Dendritic cell treated with granulocyte-macrophage colony-stimulating factor and Interleukin-4, amounts not matched to agents 40 ng/mL and 50 ng/mL, for 4 days (primary cell): ENCODE measurements at regions not wholly inside any gene's neighbourhood (a gene's known extent, or its start where the extent isn't known, plus 50 kb on each side); places are given as distances from the start of the nearest gene placed in this dataset.
A peak's percentile ranks its signal among the peaks of the same experiment; 100 is the strongest.
"Not testable (repeated sequence)": the region's sequence is repeated elsewhere in the genome, so short reads cannot be mapped to it uniquely, and the experiment has no call there.

Source experiments
- H3K27ac Mint-ChIP-seq: one replicate; pipeline ENCODE4 v1.8.0; 2022; ENCODE audit warnings: mild to moderate bottlenecking, mixed read lengths
- H3K27me3 Mint-ChIP-seq: one replicate; pipeline ENCODE4 v1.8.0; 2022; ENCODE audit warnings: mild to moderate bottlenecking, mixed read lengths
- H3K36me3 Mint-ChIP-seq: one replicate; pipeline ENCODE4 v1.8.0; 2022; ENCODE audit warnings: low read depth, mixed read lengths
- H3K4me1 Mint-ChIP-seq: one replicate; pipeline ENCODE4 v1.8.0; 2022; ENCODE audit warnings: low read depth, mixed read lengths
- H3K4me3 Mint-ChIP-seq: one replicate; pipeline ENCODE4 v1.8.0; 2022; ENCODE audit warnings: mild to moderate bottlenecking, moderate library complexity, mixed read lengths
- H3K9me3 Mint-ChIP-seq: one replicate; pipeline ENCODE4 v1.8.0; 2022; ENCODE audit warnings: mixed read lengths
- intact Hi-C: fragments of 100-400 bp; cut with micrococcal nuclease; formaldehyde crosslinking; loops from one replicate; pipeline ENCODE4 v1.15.0; 2022

DNA sequence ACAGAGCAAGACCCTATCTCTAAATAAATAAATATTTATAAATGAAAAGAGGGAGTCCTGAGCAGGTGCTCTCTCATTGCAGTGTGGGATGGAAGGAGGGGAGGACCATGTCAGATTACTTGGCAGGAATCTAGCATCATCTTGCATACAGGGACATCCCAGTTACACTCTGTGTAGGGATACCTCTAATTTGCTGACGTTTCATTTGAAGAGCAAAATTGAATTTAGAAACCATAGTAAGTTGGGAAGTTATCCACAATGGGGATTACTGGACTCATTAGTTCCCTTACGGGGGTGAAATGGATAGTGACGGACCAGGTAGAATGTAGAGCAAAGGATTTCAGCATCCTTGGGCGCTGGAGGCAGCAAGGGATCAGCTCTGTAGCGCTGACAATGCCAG, 52.1 kb downstream of the ARHGEF18 start:
- no peak overlapping the region for H3K27ac Mint-ChIP-seq
- intact Hi-C loops, result no loop called here
- peaks cover 52% of the 10 kb centered on the region for H3K36me3 Mint-ChIP-seq
- H3K9me3 Mint-ChIP-seq, result no peaks in the 10 kb centered on the region
- no peaks in the 10 kb centered on the region for H3K27me3 Mint-ChIP-seq
- peaks cover 31% of the 10 kb centered on the region for H3K4me1 Mint-ChIP-seq
- no peak overlapping the region for H3K4me3 Mint-ChIP-seq

DNA sequence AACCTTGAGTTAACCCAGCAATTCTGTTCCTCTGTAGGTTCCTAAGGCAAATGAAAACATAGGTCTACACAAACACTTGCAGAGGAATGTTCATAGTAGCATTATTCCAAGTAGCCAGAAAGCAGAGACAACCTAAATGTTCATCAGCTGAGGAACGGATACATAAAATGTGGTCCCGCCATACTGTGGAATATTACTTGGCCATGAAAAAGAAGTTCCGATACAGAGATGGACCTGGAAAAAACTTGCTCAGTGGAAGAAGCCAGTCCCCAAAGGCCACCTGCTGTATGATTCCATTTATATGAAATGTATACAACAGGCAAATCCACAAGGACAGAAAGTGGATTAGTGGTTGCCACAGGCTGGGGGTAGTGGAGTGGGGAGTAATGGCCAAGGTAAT, 53.0 kb downstream of the ARHGEF18 start:
- peaks cover 22% of the 10 kb centered on the region for H3K4me1 Mint-ChIP-seq
- peaks cover 53% of the 10 kb centered on the region for H3K36me3 Mint-ChIP-seq
- H3K9me3 Mint-ChIP-seq, result no peaks in the 10 kb centered on the region
- intact Hi-C loops, result no loop called here
- no peak overlapping the region for H3K27ac Mint-ChIP-seq
- H3K4me3 Mint-ChIP-seq, result no peak overlapping the region
- H3K27me3 Mint-ChIP-seq, result no peaks in the 10 kb centered on the region

DNA sequence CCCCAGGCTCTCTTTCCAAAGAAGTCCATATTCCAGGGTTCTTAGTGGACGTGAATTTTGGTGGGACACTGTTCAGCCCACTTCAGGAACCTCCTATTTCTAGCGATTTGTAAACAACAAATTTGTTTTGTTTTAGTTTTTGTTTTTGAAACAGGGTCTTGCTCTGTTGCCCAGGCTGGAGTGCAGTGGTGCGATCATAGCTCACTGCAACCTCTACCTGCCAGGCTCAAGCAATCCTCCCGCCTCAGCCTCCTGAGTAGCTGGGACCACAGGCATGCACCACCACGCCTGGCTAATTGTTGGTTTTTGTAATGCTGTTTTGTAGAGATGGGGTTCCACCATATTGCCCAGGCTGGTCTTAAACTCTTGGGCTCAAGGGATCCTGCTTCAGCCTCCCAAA, 56.7 kb downstream of the ARHGEF18 start:
- H3K9me3 Mint-ChIP-seq, H3K4me1 Mint-ChIP-seq, intact Hi-C loops, H3K4me3 Mint-ChIP-seq, H3K27me3 Mint-ChIP-seq: not testable (repeated sequence)
- Mint-ChIP-seq H3K27ac (peak overlapping the region; percentile 39), H3K36me3 (peaks cover 47% of the 10 kb centered on the region)

DNA sequence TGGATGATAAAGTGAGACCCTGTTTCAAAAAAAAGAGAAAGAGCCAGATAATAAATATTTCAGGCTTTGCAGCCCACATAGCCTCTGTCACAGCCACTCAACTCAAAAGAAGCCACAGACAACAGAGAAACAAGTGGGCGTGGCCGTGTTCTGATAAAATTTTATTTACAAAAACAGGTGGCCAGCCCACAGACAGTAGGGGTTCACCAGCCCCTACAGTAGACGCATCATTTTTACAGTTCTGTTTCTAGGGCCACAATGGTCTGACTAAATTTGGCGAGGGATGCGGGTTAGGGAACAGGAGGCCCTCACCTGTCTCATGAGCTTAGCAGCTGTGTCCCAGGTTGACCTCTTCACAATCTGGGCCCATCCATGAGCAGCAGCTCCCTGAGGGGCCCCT, 59.5 kb downstream of the ARHGEF18 start:
- Mint-ChIP-seq H3K27me3 (no peaks in the 10 kb centered on the region), H3K4me3 (no peak overlapping the region), H3K36me3 (peaks cover 45% of the 10 kb centered on the region), H3K27ac (no peak overlapping the region), H3K4me1 (peaks cover 15% of the 10 kb centered on the region), H3K9me3 (no peaks in the 10 kb centered on the region)
- intact Hi-C loops, result no loop called here

DNA sequence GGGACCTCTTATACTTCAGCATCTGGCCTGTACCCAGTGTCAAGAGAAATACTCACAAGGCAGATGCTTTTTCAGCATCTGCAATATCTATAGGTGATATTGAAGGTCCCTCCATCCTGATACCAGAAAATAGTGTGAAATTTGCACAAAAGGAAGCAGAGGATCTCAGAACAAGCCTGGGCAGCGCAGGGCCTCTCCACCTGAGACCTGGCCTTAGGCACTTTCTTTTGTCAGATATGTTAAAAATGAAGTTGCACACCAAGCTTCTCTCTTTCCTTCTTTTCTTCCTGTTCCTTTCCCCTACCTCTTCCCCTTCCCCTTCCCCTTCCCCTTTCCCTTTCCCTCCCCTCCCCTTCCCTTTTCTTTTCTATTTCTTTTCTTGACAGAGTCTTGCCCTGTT, 62.2 kb downstream of the ARHGEF18 start:
- H3K9me3 Mint-ChIP-seq, result no peaks in the 10 kb centered on the region
- H3K27ac Mint-ChIP-seq, result no peak overlapping the region
- H3K36me3 Mint-ChIP-seq, result peaks cover 33% of the 10 kb centered on the region
- H3K27me3 Mint-ChIP-seq, result no peaks in the 10 kb centered on the region
- H3K4me1 Mint-ChIP-seq, result peaks cover 38% of the 10 kb centered on the region
- H3K4me3 Mint-ChIP-seq, result no peak overlapping the region
- intact Hi-C loops, result no loop called here

DNA sequence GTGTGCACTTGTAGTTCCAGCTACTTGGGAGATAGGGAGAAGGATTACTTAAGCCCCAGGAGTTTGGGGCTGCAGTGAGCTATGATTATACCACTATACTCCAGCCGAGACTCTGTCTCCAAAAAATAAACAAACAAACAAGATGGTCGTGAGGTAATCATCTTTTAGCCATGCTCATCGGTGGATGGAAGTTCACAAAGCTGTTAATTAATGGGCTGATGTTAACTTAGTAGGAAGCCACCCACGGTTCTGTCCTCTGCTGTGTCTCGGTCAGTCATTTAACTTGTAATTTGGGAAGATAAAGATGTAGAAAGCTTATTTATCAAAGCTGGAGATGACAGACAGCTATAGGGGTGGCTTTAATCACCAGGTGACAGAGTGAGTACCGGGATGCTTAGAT, 64.9 kb downstream of the ARHGEF18 start:
- Mint-ChIP-seq H3K27me3 (no peaks in the 10 kb centered on the region), H3K4me3 (no peak overlapping the region), H3K27ac (peak overlapping the region; percentile 51), H3K36me3 (peaks cover 37% of the 10 kb centered on the region), H3K9me3 (no peaks in the 10 kb centered on the region), H3K4me1 (peaks cover 44% of the 10 kb centered on the region)
- intact Hi-C loops, result no loop called here

DNA sequence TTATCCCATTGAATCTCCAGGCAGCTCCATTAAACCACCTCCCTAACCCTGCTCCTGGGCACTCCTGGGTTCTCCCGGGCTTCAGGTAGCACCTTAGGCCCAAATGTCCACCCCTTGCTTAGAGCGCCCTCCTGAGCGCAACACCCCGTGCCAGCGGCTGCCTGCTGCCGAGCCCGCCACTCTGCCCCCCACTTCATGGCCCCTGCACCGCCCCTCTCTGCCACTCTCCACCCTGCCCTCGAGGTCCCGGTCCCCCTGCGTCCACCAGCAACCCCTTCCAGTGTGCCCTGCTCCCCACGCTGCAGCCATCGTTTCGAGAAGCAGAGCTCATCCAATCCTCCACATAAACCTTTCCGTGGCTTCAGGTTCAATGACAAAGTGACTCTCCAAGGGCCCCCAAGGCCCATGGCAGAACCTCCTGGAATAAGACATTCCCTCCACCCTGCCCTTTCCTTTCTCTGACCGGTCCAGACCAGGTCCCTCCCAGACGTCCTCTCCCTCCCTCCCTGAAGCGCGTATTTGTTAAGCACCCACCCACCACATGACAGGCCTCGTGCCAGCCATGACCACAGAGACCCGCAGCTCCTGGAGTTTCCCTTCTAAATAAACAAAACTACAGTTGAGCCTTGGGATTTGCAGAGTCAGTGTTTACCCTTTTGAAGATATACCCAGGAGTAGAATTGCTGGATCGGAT, 66.6 kb downstream of the ARHGEF18 start:
- no peaks in the 10 kb centered on the region for H3K27me3 Mint-ChIP-seq
- peaks cover 39% of the 10 kb centered on the region for H3K4me1 Mint-ChIP-seq
- no peaks in the 10 kb centered on the region for H3K9me3 Mint-ChIP-seq
- H3K36me3 Mint-ChIP-seq, result peaks cover 54% of the 10 kb centered on the region
- intact Hi-C loops, result no loop called here
- peak overlapping the region; percentile 14 for H3K4me3 Mint-ChIP-seq
- peak overlapping the region; percentile 72 for H3K27ac Mint-ChIP-seq

DNA sequence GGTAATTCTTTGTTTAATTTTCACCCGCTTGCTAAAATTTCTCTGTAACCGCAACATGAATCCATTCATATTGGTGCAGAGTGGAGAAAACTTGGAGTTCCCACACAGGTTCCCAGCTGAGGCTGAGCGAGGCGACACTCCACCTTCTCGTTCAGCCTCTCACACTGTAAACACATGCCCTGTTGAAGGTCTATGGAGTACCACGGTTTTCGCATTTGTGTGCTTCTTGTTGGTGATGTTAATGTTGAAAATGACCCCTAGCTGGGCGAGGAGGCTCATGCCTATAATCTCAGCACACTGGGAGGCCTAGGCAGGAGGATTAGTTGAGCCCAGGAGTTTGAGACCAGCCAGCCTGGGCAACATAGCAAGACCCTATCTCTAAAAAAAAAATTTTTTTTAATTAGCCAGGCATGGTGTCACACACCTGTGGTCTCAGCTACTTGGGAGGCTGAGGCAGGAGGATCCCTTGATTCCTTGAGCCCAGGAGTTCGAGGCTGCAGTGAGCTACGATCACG, 67.2 kb downstream of the ARHGEF18 start:
- Mint-ChIP-seq H3K9me3 (no peaks in the 10 kb centered on the region), H3K4me1 (peaks cover 39% of the 10 kb centered on the region), H3K27ac (peak overlapping the region; percentile 72), H3K27me3 (no peaks in the 10 kb centered on the region), H3K36me3 (peaks cover 57% of the 10 kb centered on the region), H3K4me3 (no peak overlapping the region)
- intact Hi-C loops, result no loop called here

DNA sequence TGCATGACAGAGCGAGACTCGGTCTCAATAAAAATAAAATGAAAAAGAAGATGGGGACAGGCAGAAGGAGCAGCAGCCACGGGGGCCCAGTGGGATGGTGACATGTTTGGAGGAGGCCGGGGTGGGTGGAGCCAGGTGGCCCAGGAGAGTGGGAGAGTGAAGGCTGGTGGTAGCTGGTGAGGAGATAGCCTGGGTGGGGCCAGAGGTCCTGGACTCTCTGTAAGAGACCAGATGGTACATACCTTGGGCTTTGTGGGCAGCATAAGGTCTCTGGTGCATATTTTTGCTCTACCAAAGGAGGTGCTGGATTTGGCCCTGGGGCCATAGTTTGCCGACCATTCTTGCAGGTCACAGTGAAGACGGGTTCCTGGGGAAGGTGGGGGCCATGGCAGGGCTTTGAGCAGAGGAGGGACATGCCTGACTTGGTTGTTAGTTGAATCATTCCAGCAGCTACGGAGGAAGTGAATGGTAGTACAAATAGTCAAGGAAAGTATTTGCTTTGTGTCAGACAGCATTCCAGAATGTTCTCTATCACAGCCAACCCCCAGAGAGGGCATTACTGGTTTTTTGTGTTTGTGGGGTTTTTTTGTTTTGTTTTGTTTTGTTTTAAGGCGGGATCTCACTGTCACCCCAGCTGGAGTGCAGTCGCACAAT, 69.1 kb downstream of the ARHGEF18 start:
- H3K4me3 Mint-ChIP-seq, result no peak overlapping the region
- H3K9me3 Mint-ChIP-seq, result no peaks in the 10 kb centered on the region
- no peaks in the 10 kb centered on the region for H3K27me3 Mint-ChIP-seq
- peaks cover 57% of the 10 kb centered on the region for H3K36me3 Mint-ChIP-seq
- H3K27ac Mint-ChIP-seq, result peak overlapping the region; percentile 1
- intact Hi-C loops, result no loop called here
- H3K4me1 Mint-ChIP-seq, result peaks cover 29% of the 10 kb centered on the region

DNA sequence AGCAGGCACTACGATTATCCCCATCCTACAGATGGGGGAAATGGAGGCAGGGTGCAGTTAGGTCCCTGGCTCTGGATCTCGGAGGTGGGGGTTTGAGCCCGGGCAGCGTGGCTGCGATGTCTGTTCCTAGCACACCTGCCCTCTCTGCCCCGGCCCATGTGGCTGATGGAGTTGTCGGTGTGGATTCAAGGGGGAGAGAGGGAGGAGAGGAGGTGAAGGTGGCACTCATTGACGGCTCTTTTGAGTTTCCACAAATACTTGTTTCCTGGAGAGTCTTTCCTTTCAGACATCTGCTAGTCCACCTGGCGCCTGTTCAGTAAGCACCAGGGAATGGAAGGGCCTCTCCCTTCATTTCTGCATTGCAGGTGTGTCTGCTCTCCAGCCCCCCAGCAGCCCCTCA, 69.9 kb downstream of the ARHGEF18 start:
- H3K4me1 Mint-ChIP-seq, result peaks cover 26% of the 10 kb centered on the region
- no peaks in the 10 kb centered on the region for H3K27me3 Mint-ChIP-seq
- H3K27ac Mint-ChIP-seq, result peak overlapping the region; percentile 30
- H3K36me3 Mint-ChIP-seq, result peaks cover 62% of the 10 kb centered on the region
- no peak overlapping the region for H3K4me3 Mint-ChIP-seq
- intact Hi-C loops, result no loop called here
- H3K9me3 Mint-ChIP-seq, result no peaks in the 10 kb centered on the region

DNA sequence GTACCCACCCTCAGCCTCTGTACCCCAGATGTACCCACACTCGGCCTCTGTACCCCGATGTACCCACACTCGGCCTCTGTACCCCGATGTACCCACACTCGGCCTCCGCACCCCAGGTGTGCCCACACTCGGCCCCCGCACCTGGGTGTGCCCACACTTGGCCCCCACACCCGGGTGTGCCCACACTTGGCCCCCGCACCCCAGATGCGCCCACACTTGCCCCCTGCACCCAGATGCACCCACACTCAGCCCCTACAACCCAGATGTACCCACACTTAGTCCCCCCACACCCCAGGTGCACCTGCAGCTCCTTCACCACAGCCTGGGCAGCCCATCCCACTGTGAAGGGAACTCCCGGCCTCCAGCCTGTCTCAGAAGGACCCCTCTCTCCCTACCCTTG, 69.7 kb downstream of the PEX11G start:
- Mint-ChIP-seq H3K4me3 (no peak overlapping the region), H3K9me3 (no peaks in the 10 kb centered on the region), H3K4me1 (peaks cover 20% of the 10 kb centered on the region), H3K27ac (peak overlapping the region; percentile 11), H3K27me3 (no peaks in the 10 kb centered on the region), H3K36me3 (peaks cover 68% of the 10 kb centered on the region)
- intact Hi-C loops, result no loop called here

DNA sequence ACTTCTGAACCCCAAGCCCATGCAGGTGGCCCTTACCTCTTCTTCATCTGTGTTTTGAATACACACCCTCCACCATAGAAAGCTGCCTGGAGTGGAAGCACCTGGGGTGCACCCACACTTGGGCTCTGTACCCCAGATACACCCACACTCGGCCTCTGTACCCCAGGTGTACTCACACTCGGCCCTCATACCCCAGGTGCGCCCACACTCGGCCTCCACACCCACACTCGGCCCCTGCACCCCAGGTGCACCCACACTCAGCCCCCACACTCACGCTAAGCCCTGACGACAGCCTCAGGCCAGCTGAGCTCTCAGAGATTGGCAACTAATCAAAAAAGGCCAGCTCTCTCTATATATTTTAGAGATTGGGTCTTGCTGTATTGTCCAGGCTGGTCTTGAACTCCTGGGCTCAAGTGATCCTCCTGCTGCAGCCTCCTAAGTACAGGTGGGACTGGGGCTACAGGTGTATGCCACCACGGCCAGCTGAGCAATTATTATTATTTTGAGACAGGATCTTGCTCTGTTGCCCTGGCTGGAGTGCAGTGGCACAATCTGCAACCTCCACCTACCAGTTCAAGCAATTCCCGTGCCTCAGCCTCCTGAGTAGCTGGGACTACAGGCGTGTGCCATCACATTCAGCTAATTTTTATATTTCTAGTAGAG, 68.9 kb downstream of the PEX11G start:
- H3K27ac Mint-ChIP-seq, result peak overlapping the region; percentile 11
- peaks cover 71% of the 10 kb centered on the region for H3K36me3 Mint-ChIP-seq
- no peaks in the 10 kb centered on the region for H3K9me3 Mint-ChIP-seq
- intact Hi-C loops, result no loop called here
- H3K4me1 Mint-ChIP-seq, result peaks cover 16% of the 10 kb centered on the region
- H3K27me3 Mint-ChIP-seq, result no peaks in the 10 kb centered on the region
- H3K4me3 Mint-ChIP-seq, result no peak overlapping the region

DNA sequence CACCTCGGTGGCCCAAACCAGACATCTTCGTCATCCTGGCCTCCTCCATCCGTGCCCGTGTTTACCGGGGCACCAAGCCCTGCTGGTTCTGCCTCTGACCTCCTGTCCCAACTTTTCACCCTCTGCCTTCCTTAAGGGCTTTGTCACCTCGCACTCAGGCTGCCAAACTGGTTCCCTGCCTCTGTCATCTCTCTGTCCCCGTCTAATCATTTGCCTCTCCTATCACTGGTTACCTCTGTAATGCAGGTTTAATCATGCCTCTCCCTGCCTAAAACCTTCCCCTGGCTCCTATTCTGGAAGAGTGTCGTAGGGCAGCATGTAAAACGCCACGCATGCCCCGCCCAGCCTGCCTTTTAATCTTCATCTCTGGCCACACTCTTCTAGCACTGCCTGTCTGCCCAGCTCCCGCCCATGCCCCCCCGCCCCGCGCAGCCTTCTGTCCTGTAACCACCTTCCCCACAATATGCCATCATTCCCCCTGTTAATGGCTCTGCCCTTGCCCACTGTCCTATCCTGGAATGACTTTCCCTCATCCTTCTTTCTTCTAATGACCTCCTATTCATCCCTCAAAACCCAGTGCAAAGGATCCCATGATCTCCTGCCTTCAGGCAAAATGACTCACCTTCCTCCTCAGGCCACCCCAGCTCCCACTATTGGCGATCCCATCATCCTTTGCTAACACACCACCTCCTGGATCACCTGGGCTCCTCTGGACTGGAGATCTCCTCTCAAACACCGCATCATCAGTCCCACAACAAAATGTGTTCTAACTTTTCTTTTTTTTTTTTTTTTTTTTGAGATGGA, 66.7 kb downstream of the PEX11G start:
- H3K27me3 Mint-ChIP-seq, result no peaks in the 10 kb centered on the region
- no peak overlapping the region for H3K4me3 Mint-ChIP-seq
- H3K36me3 Mint-ChIP-seq, result peaks cover 65% of the 10 kb centered on the region

More for the DNA sequence above, 66.7 kb downstream of the PEX11G start:
- Mint-ChIP-seq H3K27ac (no peak overlapping the region), H3K9me3 (no peaks in the 10 kb centered on the region), H3K4me1 (peaks cover 6% of the 10 kb centered on the region)
- intact Hi-C loops, result no loop called here
